Central memory CD8-positive, alpha-beta T cell (primary cell): ENCODE measurements at regions not wholly inside any gene's neighbourhood (a gene's known extent, or its start where the extent isn't known, plus 50 kb on each side); places are given as distances from the start of the nearest gene placed in this dataset.

ENCODE experiments used
- ATAC-seq: fragments of 150-1000 bp; cut with Tn5 transposase; replicated peaks from 2 replicates; pipeline ENCODE4 v1.10.0; 2022; ENCODE audit warnings: mild to moderate bottlenecking, moderate FRiP score, moderate number of reproducible peaks; ENCODE audit not compliant: poor library complexity, severe bottlenecking; ENCODE audit errors: extremely low read depth
- DNase-seq, 2 donors: peaks; one replicate each; pipeline ENCODE4 v3.0.0; 2021; ENCODE audit warnings: low spot score in 2 of 2
- H3K27ac Mint-ChIP-seq: one replicate; pipeline ENCODE4 v1.8.0; 2022; ENCODE audit warnings: low read depth, mild to moderate bottlenecking, moderate library complexity, mixed read lengths
- H3K27me3 Mint-ChIP-seq: one replicate; pipeline ENCODE4 v1.8.0; 2022; ENCODE audit warnings: mixed read lengths
- H3K36me3 Mint-ChIP-seq: one replicate; pipeline ENCODE4 v1.8.0; 2022; ENCODE audit warnings: mild to moderate bottlenecking, moderate library complexity, mixed read lengths; ENCODE audit not compliant: insufficient read depth
- H3K4me1 Mint-ChIP-seq: one replicate; pipeline ENCODE4 v1.8.0; 2022; ENCODE audit warnings: mixed read lengths
- H3K4me3 Mint-ChIP-seq: one replicate; pipeline ENCODE4 v1.8.0; 2022; ENCODE audit warnings: mild to moderate bottlenecking, moderate library complexity, mixed read lengths
- H3K9me3 Mint-ChIP-seq: one replicate; pipeline ENCODE4 v1.8.0; 2022; ENCODE audit warnings: mixed read lengths

DNA sequence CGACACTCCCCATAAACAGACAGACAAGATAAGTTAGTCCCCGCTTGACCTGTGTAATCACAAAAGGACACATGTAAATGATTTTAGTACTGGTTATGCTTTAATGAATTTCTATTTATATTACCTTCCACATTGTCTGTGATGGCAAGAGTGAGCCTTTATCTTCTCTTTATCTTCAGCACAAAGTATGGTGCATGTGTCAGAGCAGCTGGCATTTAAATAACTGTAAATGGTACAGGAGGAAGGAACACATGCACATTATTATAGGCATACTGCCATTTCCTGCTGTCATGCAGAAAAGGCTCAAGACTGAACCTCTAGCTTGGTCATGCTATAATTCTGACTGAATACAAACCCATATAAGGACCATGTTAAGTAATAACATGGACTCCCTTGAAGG lies 1342.7 kb upstream of the TENM4 start:
- Mint-ChIP-seq H3K4me3 (no peak overlapping the region), H3K9me3 (peaks cover 29% of the 10 kb centered on the region), H3K27me3 (no peaks in the 10 kb centered on the region), H3K36me3 (no peaks in the 10 kb centered on the region), H3K27ac (no peak overlapping the region), H3K4me1 (no peaks in the 10 kb centered on the region)
- no peak for DNase-seq
- no peak for ATAC-seq

GRCh38 chr11:80782135-80782885 lies 1341.5 kb upstream of the TENM4 start:
- H3K4me3 Mint-ChIP-seq, result no peak overlapping the region
- no peaks in the 10 kb centered on the region for H3K27me3 Mint-ChIP-seq
- no peaks in the 10 kb centered on the region for H3K4me1 Mint-ChIP-seq
- peaks cover 31% of the 10 kb centered on the region for H3K9me3 Mint-ChIP-seq
- no peaks in the 10 kb centered on the region for H3K36me3 Mint-ChIP-seq
- ATAC-seq, result no peak
- DNase-seq, result no peak
- no peak overlapping the region for H3K27ac Mint-ChIP-seq

DNA sequence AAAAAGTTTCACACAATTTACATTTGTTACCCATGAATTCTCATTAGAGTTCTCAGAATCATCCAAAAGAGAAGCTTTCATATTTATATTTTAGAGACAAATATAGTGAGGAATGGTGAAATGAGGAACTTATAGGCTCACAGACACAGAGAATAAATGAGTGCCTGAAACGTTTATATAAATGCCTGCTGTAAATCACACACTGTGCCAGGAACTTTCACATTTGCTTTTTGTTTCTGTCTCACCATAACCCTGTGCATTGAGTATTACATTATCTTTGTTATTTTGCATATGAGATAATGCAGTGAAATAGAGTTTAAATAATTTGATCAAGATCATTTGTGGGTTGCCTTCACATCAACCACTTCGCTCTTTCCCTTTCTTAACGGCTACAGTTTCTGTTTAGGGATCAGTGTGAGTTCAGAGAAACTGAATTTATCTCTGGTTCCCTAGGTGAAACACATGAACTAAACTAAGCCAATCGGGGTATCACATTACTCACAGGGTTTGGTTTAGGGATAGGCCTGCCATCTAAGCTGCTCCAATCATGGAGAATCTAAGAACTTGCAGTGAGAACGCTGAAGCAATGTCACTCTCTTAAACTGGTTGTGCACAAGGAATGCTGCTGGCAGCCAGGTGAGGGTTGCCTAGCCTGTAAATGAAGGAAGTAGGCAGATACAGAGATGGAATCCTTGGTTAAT lies 1339.2 kb upstream of the TENM4 start:
- DNase-seq, result no peak
- Mint-ChIP-seq H3K36me3 (no peaks in the 10 kb centered on the region), H3K27ac (no peak overlapping the region), H3K27me3 (no peaks in the 10 kb centered on the region), H3K9me3 (peaks cover 23% of the 10 kb centered on the region), H3K4me1 (no peaks in the 10 kb centered on the region), H3K4me3 (no peak overlapping the region)
- ATAC-seq, result no peak

- H3K4me1 Mint-ChIP-seq, result no peaks in the 10 kb centered on the region
- H3K36me3 Mint-ChIP-seq, result no peaks in the 10 kb centered on the region
- no peak overlapping the region for H3K27ac Mint-ChIP-seq
- H3K9me3 Mint-ChIP-seq, result peaks cover 24% of the 10 kb centered on the region
- H3K27me3 Mint-ChIP-seq, result no peaks in the 10 kb centered on the region
- DNase-seq (no peak), ATAC-seq (no peak)
- H3K4me3 Mint-ChIP-seq, result no peak overlapping the region
Measured at GRCh38 chr11:80778941-80779340, 1338.1 kb upstream of the TENM4 start.

- Mint-ChIP-seq H3K36me3 (no peaks in the 10 kb centered on the region), H3K27me3 (no peaks in the 10 kb centered on the region), H3K4me1 (no peaks in the 10 kb centered on the region), H3K27ac (no peak overlapping the region), H3K4me3 (no peak overlapping the region), H3K9me3 (peaks cover 21% of the 10 kb centered on the region)
- ATAC-seq (no peak), DNase-seq (no peak)
Measured at GRCh38 chr11:80778432-80778831, 1337.6 kb upstream of the TENM4 start.

DNA sequence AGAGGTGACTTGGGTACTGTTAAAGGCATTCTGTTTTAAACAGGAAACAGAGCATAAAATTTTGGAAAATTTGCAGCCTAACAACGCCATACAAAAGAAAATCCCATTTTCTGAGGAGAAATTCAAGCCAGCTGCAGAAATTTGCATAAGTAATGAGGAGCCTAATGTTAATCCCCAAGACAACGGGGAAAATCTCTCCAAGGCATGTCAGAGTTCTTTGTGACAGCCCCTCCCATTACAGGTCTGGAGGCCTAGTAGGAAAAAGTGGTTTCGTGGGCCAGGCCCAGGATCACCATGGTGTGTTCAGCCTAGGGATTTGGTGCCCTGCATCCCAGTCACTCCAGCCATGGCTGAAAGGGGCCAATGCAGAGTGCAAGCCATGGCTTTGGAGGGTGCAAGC lies 1333.1 kb upstream of the TENM4 start:
- no peak overlapping the region for H3K4me3 Mint-ChIP-seq
- no peak for DNase-seq
- no peaks in the 10 kb centered on the region for H3K36me3 Mint-ChIP-seq
- peaks cover 32% of the 10 kb centered on the region for H3K9me3 Mint-ChIP-seq
- H3K27me3 Mint-ChIP-seq, result no peaks in the 10 kb centered on the region
- no peak overlapping the region for H3K27ac Mint-ChIP-seq
- no peaks in the 10 kb centered on the region for H3K4me1 Mint-ChIP-seq
- no peak for ATAC-seq

- ATAC-seq (no peak), DNase-seq (no peak)
- no peaks in the 10 kb centered on the region for H3K27me3 Mint-ChIP-seq
- H3K4me1 Mint-ChIP-seq, result no peaks in the 10 kb centered on the region
- no peaks in the 10 kb centered on the region for H3K36me3 Mint-ChIP-seq
- peaks cover 26% of the 10 kb centered on the region for H3K9me3 Mint-ChIP-seq
- H3K27ac Mint-ChIP-seq, result no peak overlapping the region
- no peak overlapping the region for H3K4me3 Mint-ChIP-seq
Measured at GRCh38 chr11:80771017-80771416, 1330.2 kb upstream of the TENM4 start.

- no peak overlapping the region for H3K4me3 Mint-ChIP-seq
- ATAC-seq, result no peak
- DNase-seq, result no peak
- H3K27me3 Mint-ChIP-seq, result no peaks in the 10 kb centered on the region
- H3K36me3 Mint-ChIP-seq, result no peaks in the 10 kb centered on the region
- H3K9me3 Mint-ChIP-seq, result peaks cover 18% of the 10 kb centered on the region
- H3K27ac Mint-ChIP-seq, result no peak overlapping the region
- no peaks in the 10 kb centered on the region for H3K4me1 Mint-ChIP-seq
Measured at GRCh38 chr11:80758787-80759186, 1318.0 kb upstream of the TENM4 start.

DNA sequence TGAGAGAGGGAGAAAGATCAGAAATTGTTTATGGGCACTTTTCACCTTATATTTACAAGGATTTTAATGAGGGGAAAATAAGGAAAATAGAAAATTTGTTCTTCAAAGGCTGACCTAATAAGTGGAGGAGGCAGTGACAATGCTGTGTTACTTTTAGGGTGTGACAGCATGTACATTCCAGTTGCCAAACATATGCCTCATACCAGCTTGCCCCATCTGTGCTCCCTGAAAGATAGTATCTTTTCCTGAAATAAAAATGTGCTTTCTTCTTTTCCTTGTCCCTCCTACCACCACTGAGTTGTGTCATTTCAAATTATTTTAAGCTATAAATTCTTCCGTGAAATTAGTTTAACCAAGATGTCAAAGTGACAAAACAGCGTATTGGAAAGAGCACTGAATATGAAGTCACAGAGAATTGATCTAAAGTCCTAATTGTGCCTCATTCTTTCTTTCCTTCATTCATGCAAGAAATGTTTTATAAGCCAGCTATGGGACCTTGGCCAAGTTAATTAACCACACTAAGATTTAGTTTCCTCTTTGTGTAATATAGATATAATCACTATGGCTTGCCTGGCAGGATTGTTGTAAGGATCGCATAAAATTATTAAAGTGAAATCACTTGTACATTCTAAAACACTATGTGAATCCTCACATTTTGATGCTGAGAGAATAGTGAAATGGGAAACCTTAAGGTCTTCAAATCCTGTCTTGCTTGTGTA lies 1307.5 kb upstream of the TENM4 start:
- DNase-seq (no peak), ATAC-seq (no peak)
- Mint-ChIP-seq H3K36me3 (no peaks in the 10 kb centered on the region), H3K4me3 (no peak overlapping the region), H3K27me3 (no peaks in the 10 kb centered on the region), H3K4me1 (no peaks in the 10 kb centered on the region), H3K27ac (no peak overlapping the region), H3K9me3 (peaks cover 21% of the 10 kb centered on the region)

DNA sequence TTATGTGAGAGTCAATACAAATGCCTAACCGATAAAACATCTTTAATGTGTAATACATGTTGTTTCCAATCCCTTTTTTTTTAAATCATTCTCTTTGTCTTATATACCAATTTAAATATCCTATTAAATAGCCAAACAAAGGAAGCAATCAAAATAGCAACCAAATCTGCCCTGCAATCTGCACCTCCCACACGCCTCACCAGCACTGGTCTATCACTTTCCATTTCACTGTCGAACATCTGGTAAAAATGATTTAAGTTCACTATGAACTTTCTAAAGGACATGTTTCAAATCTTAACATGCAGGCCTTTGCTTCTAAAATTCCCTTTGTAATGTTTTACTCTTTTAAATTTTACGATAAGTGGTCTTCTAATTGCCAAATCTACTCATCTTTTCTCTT lies 1305.5 kb upstream of the TENM4 start:
- H3K27ac Mint-ChIP-seq, result no peak overlapping the region
- H3K27me3 Mint-ChIP-seq, result no peaks in the 10 kb centered on the region
- peaks cover 21% of the 10 kb centered on the region for H3K9me3 Mint-ChIP-seq
- H3K4me1 Mint-ChIP-seq, result no peaks in the 10 kb centered on the region
- DNase-seq (no peak), ATAC-seq (no peak)
- no peak overlapping the region for H3K4me3 Mint-ChIP-seq
- H3K36me3 Mint-ChIP-seq, result no peaks in the 10 kb centered on the region

- Mint-ChIP-seq H3K27me3 (no peaks in the 10 kb centered on the region), H3K36me3 (no peaks in the 10 kb centered on the region), H3K4me1 (no peaks in the 10 kb centered on the region), H3K9me3 (peaks cover 20% of the 10 kb centered on the region), H3K4me3 (no peak overlapping the region), H3K27ac (no peak overlapping the region)
- no peak for ATAC-seq
- no peak for DNase-seq
Measured at GRCh38 chr11:80745416-80745815, 1304.6 kb upstream of the TENM4 start.

DNA sequence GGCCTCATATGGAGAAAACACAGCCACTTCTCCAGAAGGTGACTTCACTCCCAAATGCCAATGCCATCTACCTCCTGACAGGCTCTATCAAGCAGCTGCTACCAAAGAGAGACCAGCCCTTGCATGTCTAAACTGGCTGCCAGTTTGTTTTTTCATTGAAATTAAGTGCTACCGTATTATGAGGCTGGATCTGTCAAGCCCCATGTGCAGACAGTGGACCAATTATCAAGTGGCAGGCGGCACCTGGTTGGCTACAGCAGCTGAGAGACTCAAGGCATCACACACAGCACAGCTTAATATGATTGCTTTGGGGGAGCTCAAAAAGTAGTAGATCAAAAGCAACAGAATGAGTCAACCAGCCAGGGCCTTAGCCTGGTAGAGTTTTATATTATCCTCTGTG lies 1293.0 kb upstream of the TENM4 start:
- Mint-ChIP-seq H3K4me1 (no peaks in the 10 kb centered on the region), H3K27me3 (no peaks in the 10 kb centered on the region), H3K36me3 (no peaks in the 10 kb centered on the region), H3K4me3 (no peak overlapping the region), H3K9me3 (peaks cover 23% of the 10 kb centered on the region), H3K27ac (no peak overlapping the region)
- ATAC-seq (no peak), DNase-seq (no peak)

GRCh38 chr11:80733361-80733760 lies 1292.5 kb upstream of the TENM4 start:
- H3K9me3 Mint-ChIP-seq, result peaks cover 22% of the 10 kb centered on the region
- no peaks in the 10 kb centered on the region for H3K4me1 Mint-ChIP-seq
- H3K27me3 Mint-ChIP-seq, result no peaks in the 10 kb centered on the region
- no peaks in the 10 kb centered on the region for H3K36me3 Mint-ChIP-seq
- no peak overlapping the region for H3K27ac Mint-ChIP-seq
- DNase-seq (no peak), ATAC-seq (no peak)
- no peak overlapping the region for H3K4me3 Mint-ChIP-seq
